ENCODE measurements at regions not wholly inside any gene's neighbourhood (a gene's known extent, or its start where the extent isn't known, plus 50 kb on each side); places are given as distances from the start of the nearest gene placed in this dataset.
"Not testable (repeated sequence)": the region's sequence is repeated elsewhere in the genome, so short reads cannot be mapped to it uniquely, and the experiment has no call there.

DNA sequence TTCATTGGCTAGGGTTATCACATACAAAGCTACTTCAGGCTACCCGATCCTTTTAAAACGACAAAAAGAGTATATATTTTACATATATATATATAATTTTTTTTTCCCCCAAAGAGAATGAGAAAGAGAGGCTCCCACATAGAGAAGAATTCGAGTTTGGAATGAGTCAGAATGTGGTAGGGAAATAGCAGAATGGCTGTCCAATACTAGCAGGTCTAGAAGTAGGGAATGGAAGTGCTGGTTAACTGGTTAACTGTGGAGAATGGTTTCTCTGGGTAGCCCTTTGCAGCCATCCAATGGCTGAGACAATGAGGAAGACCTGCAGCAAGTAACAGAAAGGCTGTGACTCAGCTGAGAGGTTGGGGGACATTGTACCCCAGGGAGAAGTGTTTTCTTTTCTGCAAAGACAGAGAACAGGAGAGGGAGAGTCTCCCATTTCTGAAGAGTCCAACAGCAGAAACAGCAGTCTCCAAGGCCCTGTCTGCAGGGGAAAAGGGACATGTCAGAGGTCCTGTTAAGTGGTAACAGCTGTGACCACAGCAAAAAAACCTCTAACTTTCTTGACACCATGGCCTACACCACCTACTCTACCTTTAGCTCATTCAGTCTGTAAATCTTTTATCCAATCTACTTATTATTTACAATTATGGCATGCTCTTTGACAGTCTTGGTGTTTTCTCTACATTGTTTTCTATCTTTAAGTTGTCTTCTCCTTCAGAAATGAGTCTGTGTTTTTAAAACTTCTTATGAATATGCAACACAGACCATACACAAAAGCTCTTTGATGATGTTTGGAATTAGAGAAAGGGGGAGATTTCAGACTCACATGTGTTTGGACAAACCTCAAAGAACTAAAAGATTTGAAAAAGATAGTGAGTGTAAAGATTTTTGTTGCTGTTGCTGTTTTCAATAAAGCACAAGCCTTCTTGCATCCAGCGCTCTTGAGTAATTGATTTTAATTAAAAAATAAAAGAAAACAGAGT, 116.1 kb upstream of the SLC7A14 start:
- DNase-seq, result no peak

DNA sequence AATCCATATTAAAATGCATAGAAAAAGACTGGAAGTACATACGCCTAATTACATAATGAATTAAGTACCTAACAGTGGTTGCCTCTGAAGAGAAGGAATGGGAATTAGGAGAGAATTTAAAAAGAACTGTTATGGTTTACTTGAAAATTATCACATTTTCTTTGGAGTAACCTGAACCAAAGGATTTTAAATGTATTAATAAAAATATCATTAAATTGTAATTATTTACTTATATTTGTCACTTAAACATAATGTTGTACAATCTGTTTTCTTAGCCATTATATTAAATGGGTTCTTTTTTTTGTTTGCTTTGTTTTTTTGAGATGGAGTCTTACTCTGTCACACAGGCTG, 114.2 kb upstream of the SLC7A14 start:
- no peak for DNase-seq

DNA sequence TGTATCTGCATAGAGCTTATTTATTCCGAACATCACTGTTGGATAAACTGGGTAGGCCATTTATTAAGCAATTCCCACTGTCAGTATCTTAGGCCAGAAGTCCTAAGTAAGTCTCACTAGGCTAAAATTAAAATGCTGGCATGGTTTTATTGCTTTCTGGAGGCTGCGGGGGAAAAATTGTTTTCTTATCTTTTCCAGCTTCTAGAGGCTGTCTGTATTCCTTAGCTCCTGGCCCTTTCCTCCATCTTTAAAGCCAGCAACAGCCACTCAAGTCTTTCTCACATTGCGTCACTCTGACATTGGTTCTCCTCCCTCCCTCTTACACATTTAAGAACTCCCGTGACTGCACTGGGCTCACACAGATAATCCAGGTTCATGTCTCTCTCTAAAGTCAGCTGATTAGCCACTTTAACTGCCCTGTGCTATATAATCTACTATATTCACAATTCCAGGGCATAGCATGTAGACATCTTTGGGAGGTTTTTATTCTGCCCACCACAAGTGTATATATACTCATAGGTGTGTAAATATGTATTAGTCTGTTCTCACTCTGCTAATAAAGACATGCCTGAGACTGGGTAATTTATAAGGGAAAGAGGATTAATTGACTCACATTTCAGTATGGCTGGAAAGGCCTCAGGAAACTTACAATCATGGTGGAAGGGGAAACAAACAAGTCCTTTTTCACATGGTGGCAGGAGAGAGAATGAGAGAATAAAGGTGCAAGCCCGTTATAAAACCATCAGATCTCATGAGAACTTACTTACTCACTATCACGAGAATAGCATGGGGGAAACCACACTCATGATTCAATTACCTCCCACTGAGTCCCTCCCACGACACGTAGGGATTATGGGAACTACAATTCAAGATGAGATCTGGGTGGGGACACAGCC, 113.5 kb upstream of the SLC7A14 start:
- no peak for DNase-seq

DNA sequence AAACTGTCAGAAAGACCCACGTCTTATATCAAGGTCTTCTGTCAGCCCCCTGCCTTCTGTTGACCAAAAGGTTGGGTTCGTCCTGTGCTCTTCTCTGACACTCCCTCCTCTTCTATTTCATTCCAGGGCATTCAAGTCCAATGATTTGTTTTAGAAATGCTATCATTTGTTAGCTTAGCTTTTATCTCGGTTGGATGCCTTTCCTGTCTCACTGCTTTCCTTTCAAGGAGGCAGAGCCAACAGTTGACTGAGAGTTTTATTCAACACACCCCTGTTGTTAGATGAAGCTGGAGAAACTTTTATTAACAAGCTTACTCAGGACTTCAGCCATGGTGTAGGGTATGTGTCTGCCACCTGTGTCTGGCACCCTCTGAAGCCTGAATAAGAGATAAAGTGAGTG, 112.0 kb upstream of the SLC7A14 start:
- no peak for DNase-seq

DNA sequence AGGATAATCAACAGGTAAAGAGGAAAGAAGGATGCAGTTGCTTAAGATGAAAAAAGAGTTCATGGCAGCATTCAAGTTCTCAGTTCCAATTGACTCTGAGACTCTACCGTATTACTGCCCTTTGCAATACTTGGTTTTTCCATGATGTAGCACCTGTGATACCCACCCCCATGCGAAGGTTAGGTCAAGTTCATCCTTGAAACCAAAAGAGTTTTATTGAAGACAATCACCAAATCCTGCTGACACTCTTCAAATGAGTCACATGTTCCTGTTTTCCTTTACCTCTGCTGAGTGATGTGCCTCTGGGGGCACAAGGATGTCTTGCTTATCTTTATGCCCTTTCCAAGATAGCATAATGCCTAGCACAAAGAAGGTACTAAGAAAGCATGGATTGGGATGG, 111.3 kb upstream of the SLC7A14 start:
- DNase-seq, result no peak

DNA sequence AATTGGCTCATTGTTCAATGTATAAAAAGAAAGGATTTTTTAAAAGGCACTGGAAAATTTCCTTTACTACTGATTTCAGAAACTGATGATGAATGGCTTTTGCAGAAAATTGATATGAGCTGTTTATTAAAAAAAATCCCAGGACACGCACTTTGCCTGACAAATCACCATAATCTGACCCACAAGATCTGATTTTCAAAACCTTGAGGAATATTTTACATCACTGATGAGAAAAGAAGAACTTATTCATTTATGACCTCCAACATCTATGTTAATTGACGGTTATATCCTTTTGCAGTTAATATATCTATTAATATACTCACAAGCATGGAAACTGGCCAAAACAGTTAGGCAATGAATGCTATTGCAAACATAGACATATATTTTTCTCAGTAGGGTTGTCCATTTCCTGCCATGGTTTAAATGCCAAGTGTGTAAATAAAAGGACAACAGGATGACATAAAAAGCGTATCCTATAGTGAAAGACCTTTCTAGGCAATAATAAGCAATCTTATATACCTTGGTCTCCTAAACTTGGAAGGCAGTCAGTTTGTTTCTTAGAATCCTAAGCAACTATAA, 109.7 kb upstream of the SLC7A14 start:
- DNase-seq, result peak; percentile 9

DNA sequence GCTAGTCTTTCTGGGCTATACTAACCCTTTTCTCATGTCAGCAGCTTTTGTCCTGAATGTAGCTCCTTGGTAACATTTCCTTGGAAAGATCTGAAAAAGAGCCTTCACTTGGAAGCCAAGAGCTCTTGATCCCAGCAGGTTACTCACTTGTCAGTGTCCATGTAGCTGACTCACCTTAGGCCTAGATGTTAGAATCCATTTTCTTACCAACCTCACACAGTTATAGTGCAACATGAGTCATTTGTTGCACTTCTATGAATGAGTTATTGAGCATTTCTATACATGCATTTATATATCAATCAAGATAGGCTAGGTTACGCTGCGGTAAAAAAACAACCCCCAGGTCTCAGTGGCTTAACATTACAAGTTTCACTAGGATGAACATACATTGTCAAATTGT, 106.8 kb upstream of the SLC7A14 start:
- DNase-seq, result no peak

DNA sequence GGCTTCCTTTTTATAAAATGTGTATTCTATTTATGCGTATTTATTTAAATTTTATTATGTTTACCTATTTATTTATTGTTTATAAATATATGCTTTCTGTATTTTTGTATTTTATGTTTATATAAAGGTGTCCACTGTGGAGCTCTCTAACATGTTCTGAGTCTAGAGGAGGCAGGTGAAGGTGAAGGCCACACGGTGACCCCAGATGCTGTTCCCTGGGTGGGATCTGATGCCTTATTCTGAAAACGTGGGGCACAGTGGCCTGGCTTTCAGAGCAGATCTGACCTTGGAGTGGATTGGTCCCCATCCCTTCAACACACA, 104.7 kb upstream of the SLC7A14 start:
- no peak for DNase-seq

DNA sequence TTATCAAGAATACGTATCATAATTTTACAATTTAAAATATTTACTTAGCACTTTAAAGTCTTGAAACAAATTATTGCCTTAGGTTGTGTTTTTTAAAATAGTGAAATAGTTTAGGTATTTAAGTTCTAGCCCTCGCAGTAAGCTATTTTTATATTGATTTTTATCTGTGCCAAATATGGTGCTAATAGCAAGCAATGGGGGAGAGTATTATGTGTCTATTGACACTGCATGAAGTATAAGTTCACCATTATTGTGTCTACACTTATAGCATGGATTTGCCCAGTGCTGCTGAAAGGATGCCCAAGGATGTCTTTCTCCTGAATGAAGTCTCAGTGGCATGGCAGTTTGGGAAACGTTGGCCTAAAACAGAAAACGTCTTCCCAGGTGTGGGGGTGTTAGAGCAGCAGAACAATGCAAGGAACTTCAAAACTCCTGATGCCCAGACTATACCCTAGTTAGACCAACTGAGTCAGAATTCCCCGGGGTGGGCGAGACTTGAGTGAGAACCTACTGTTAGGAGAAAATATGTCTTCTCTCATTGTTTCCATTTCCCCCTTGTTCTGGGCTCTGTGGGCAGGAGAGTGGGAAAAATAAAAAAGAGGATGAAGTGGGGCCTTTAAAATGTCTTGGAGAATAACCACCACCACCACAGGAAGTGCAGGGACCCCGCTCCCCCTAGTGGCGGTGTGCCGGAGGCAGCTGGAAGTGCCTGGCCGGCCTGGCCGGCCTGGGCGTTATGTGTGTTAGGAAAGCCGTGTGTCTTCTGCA, 104.2 kb upstream of the SLC7A14 start:
- peak; percentile 29 for DNase-seq

DNA sequence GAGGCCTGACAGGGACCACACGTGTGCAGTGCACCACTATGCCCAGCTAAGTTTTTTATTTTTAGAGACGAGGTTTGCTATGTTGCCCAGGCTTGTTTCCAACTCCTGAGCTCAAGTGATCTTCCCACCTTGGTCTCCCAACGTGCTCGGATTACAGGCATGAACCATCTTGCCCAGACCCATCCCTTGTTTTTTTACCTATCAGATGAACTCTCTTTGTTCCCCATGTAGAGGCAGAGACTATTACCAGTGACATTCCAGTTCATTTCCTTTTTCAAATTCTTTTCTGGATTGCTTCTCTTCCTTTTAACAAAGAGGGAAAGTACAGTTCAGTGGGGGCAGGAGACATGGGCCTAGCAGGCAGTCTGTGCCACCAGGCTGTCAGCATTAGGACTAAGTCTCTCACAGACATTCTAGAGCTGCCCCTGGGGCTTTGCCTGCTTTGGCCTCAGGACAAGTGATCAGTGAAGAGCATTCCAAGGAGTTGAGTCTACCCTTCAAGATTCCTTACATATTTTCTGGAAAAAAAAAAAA, 103.5 kb upstream of the SLC7A14 start:
- peak; percentile 93 for DNase-seq

DNA sequence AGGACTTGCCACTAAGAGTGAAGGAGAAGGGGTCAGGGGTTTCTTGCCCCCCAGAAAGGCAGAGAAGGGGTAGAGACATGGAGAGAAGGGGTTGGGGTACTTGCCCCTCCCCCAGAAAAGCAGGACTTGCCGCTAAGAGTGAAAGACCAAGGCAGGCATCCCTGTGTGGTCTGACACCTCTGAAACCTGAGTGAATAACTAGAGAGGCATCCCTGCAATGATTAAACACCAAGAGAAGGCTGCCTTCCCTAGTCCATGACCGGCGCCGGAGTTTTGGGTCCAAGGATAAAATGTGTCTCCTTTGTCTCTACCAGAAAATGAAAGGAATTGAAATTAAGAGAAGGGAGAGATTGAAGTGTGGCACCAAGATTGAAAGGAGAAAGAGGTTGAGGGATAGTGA, 102.3 kb upstream of the SLC7A14 start:
- not testable (repeated sequence) for DNase-seq

DNA sequence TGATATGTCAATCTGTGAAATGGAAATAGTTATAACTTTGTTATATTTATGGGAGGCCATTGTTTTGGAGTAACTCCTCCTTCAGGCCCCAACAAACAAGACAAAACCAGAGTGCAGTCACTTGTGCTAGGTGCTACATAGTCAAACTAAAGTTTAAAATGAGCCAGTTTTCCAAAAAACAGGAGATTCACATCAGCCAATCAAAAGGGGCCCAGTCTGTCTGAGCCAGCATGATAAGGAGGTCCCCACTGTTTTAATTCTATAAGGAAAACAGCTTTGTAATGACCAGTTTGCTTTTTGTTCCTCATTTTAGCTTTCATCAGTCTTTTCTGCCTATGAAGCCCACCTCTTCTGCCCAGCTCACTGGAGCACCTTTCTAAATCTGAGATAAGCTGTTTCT, 94.7 kb upstream of the SLC7A14 start:
- no peak for DNase-seq

DNA sequence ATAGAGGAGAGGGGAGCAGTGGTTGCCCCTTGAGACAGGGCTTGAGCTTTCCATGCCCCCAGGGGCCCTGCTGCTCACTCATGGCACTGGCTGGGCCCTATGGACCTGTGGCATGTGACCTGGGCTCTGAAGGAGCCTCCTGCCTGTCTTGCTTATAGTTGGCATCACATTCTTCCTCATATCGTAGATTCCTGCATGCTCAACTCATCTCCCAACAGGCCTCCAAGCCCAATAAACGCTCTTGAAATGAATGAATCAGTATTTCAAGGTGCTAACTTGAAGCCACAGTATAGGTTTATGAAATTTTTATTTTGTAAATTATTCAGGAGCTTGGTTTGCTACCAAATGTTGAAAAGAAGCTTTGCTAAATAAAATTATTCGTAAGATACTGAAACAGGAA, 93.3 kb upstream of the SLC7A14 start:
- DNase-seq, result no peak

DNA sequence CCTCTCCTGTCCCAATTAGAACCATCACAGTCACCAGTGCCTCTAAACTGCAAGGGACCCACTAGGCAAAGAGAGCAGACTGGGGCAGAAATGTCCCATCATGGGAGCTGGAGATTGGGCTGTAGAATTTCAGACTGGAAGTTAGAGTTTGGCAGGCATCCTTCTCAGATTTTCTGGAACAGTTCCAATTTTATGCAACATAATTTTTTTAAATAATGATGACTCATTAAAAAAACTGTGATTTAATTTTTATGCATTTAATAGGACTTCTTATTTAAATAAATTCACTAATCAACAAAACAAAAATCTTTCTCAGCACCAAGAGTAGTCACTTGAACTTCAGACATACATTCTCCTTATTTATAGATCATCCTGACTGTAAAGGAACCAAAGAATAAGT, 84.6 kb upstream of the SLC7A14 start:
- DNase-seq, result no peak

DNA sequence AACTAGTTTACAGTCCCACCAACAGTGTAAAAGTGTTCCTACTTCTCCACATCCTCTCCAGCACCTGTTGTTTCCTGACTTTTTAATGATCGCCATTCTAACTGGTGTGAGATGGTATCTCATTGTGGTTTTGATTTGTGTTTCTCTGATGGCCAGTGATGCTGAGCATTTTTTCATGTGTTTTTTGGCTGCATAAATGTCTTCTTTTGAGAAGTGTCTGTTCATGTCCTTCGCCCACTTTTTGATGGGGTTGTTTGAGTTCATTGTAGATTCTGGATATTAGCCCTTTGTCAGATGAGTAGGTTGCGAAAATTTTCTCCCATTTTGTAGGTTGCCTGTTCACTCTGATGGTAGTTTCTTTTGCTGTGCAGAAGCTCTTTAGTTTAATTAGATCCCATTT, 77.1 kb upstream of the SLC7A14 start:
- not testable (repeated sequence) for DNase-seq

DNA sequence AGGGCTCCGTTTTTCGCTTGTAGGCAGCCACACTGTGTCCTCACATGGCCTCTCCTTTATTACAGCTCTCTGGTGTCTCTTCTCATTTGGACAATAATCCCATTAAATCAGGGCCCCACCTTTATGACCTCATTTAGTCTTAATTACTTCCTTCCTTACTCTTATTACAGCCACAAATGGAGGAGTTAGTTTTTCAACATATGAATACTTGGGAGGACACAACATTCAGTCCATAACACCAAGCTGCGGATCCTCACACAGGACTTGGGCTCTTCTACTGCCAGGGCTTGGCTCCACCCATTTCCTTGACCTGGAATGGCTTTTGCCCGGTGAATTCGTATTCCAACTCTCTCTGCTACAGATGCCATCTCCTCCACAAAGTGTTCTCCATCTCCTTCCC, 74.3 kb upstream of the SLC7A14 start:
- no peak for DNase-seq

DNA sequence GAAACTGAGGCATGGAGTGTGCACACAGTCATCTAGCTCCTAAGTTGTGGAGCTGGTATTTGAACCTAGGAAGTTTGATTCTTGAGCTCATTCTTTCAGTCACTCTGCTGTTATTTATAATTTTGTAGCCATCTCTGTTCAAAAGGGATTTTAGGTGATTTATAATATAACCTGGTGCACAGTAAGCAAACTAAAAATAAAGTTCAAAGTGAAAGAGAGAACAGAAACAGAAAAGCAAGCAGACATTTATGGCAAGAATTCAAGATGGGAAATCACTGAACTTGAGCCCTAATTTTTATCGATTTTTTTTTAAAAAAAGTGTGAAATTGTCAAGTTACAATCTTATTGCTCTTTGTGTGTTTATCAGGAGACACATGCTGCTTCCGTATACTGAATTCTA, 71.4 kb upstream of the SLC7A14 start:
- no peak for DNase-seq

DNA sequence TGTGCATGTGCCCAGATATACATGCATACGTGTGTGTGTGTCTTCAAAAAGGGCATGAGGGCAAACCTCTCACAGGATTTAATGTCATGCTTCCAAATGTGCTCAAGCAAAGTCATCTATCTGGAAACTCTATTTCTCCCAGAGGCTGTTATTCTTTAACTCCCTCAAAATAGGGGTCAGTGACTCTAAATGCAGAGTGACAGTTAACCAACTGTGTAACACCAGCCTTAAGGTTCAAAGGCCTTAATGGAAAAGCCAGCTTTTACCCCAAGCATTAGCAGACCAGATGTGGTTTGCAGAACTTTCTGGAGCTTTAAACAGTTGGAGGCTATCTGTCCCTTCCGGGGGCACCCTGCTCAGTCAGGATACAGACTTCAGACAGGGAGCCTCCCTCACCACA, 70.4 kb upstream of the SLC7A14 start:
- DNase-seq, result no peak

DNA sequence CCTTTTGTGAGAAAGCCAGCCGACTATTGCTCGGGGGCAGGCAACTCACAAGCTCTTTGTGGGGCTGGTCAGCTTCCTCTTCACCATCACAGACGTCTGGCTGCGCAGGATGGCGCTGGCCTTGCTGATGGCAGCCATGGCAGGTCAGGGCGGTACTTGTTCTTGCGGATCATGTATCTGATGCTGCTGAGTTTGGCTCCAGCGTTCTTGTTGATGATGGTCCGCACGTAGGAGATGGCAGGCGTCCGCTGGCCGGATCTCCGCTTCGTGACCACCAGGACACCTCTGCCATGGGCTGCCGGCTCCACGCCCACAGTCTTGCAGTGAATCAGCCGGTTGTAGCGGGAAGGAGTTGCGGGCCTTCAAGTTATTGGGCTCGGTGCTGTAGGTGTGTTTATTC, 67.9 kb upstream of the SLC7A14 start:
- DNase-seq, result no peak

DNA sequence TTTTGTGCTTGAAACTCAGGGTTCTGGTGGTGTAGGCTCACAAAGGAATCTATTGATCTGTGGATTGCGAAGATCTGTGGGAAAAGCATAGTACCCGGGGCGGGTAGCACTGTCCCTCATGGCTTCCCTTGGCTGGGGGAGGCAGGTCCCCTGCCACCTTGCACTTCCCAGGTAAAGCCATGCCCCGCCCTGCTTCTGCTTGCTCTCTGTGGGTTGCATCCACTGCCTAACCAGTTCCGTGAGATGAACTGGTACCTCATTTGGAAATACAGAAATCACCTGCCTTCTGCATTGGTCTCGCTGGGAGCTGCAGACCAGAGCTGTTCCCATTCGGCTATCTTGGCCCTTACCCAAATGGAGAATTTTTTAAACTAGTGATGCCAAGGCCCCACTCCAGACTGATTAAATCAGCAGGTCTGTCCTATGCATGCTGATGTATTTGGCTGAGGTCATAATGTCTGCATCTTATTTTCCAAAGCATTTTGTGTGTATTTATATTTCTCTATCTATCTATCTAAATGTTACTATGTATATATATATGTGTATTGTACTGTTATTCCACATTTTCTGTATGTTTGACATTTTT, 65.5 kb upstream of the SLC7A14 start:
- no peak for DNase-seq

DNA sequence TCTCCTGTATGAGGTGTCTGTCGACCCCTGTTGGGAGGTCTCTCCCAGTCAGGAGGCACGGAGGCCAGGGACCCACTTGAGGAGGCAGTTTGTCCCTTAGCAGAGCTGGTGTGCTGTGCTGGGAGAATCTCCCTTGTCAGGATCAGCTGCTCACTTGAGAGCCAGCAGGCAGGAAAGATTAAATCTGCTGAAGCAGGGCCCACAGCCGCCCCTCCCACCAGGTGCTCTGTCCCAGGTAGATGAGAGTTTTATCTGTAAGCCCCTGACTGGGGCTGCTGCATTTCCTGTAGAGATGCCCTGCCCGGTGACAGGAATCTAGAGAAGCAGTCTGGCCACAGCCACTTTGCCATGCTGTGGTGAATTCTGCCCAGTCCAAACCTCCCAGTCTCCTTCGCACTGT, 64.7 kb upstream of the SLC7A14 start:
- DNase-seq, result not testable (repeated sequence)

DNA sequence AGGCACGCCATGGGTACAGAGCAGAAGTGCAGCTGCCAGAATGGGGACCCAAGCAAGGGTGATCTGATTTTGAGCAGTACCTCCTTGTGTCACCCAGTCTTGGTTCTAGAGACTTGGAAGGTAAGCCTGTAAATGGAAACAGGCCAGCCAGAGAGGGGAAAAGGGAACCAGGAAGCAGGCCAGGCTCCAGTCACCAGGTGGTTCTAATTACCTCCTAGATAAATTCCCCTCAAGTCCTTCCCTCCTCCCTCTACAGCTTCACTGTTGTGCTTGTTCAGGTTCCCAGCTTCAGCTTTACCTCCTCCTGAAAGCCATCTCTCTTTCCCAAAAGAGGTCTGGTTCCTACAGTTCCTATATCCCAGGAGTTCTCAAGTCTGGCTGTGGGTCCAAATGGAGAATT, 58.8 kb upstream of the SLC7A14 start:
- DNase-seq, result no peak

All from NCI-H1105 treated with DMSO at 0.1 percent for 48 hours (cell line).